Stimulated activated CD8-positive, alpha-beta memory T cell treated with anti-CD3 and anti-CD28 coated beads, Interleukin-12 subunit alpha, Interleukin-12 subunit beta, amount 100 ng/mL, for 24 hours (primary cell): ENCODE measurements at regions not wholly inside any gene's neighbourhood (a gene's known extent, or its start where the extent isn't known, plus 50 kb on each side); places are given as distances from the start of the nearest gene placed in this dataset.

Experiments
- DNase-seq: peaks from one replicate; pipeline ENCODE4 v3.0.0-alpha.2; 2020; ENCODE audit errors: extremely low read depth

DNA sequence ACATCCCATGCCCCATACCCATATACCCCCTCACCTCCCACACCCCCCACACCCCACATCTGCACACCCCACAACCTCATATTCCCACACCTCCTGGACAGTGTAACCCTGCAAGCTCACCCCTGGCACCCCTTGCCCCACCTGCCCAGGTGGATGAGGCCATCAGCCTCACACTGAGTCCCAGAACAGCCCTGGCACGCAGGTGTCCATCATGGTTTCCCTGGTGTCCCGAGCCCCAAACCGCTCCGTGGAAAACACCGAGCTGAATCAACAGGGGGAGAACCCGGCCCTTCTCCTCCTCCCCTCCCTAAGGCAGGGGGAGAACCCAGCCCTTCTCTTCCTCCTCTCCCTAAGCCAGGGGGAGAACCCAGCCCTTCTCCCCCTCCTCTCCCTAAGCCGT lies 415.6 kb upstream of the SALL3 start:
- DNase-seq, result no peak

DNA sequence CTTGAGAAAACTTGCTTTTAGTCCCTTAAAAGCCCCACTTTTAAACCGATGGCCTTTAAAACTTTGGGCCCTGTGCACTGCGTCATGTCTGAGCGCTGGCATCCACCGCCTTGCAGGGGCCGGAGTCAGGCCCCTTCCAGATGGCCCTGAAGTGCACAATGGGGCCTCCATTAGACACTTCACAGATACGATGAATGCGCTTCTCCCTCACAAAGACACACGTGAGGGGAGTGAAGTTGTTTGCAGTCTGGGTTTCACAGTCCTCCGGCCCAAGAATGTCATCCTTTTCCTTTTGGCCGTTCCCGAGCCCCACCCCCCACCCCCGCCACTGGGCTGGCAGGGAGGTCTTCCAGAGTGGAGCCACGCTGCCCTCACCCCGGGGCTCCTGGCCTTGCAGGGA lies 415.1 kb upstream of the SALL3 start:
- no peak for DNase-seq

DNA sequence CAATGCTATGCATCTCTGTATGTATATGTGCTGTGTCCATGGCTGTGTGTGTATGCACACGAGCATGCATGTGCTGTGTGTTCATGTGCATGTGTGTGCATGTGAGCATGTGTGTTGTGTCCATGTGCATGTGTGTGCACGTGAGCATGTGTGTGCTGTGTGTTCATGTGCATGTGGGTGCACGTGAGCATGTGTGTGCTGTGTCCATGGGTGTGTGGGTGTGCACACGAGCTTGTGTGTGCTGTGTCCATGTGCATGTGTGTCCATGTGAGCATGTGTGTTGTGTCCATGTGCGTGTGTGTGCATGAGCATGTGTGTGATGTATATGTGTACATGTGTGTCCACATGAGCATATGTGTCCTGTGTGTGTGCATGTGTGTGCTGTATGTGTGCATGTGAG lies 414.4 kb upstream of the SALL3 start:
- DNase-seq, result no peak

DNA sequence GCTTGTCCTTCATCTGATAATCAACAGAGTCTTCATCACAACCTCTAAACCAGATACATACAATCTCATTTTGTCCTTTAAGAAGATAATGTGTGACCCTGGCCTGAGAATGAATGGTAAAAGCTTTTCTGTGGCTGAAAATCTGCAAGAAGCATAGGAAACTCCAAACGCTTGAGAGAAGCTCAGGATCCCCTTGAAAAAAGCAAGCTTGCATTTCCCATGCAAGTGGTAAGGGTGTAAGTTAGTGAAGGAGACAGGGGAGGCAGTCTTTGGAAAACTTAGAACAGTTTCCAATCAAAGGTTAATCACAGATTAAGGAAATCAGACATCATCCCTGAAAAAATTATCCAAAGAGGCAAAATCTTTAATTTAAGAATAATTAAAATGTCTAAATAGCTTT lies 413.6 kb upstream of the SALL3 start:
- no peak for DNase-seq

DNA sequence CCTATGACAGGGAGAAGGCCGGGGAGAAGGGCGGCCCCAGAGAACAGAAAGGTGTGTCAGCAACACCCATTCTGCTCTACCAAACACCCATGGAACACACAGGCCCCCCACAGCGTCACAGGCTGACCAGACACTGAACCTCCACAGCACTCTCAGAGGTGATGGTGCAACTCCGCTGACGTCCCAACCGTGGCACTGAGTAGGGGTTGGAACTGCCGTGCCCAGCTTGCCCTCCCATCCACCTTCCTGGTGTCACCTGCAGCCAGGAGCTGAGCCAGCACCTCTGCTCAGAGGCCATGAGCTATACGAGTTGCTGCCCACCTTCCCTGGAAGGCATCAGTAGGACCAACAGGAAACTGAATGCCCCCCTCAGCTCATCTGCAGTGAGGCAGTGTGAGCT lies 412.9 kb upstream of the SALL3 start:
- DNase-seq, result no peak

DNA sequence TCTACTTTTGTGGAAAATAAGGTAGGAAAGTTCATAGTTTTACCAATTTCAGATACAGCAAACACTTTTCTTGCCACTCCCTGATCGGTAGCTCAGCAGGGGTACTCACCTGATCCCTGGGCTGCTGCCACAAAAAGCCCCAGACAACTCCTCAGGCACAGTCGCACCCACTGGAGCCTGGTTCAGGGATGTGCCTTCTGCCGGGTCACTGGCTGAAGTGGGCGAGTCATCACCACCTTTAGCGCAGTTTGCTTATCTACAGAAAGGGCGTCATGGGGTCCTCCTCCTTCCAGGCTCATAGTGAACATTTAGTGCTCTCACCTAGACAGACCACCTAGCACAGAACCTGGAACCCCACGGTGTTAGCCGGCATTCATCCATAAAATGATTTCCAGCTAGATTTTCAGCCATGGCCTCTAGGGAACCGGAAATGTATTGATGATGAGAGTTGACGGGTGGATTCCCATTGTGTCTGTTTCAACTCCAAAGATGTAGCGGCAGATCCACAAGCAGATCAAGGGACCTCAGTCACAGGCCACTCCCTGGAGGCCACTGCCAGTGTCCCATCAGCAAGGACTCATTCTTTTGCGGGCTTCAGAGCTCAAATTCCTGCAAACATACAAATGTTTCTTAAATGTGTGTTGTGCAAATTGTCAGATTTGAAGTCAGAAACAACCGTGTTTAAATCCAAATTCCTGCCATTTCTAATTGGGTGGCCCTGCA lies 408.4 kb upstream of the SALL3 start:
- DNase-seq, result no peak

DNA sequence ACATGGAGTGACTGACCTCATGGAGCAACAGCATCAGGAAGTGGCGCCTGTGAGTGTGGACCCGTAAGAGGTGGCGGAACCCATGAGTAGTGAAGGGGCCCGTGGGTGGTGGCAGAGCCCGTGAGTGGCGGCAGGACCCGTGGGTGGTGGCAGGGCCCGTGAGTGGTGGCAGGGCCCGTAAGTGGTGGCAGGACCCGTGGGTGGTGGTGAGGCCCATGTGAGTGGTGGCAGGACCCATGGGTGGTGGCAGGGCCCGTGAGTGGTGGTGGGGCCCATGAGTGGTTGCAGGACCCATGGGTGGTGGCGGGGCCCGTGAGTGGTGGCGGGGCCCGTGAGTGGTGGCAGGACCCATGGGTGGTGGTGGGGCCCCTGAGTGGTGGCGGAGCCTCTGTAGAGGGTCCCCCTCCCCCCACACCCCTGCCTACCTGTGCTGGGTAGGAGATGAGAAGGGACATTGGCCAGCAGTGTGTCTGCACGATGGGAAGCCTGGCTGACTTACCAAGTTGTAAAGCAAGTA lies 407.7 kb upstream of the SALL3 start:
- DNase-seq, result no peak

DNA sequence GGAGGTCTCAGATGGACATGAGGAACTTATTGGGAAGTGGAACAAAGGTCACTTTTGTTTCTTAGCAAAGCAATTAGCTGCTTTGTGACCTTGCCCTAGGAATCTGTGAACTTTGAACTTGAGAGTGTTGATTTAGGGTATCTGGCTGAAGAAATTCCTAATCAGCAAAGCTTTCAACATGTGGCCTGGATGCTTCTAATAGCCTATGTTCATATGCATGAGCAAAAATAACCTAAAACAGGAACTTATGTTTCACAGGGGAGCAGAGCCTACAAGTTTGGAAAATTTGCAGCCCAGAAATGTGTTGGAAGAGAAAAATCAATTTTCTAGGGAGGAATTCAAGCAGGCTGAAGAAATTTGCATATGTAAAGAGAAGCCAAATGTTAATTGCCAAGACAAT lies 405.8 kb upstream of the SALL3 start:
- no peak for DNase-seq

DNA sequence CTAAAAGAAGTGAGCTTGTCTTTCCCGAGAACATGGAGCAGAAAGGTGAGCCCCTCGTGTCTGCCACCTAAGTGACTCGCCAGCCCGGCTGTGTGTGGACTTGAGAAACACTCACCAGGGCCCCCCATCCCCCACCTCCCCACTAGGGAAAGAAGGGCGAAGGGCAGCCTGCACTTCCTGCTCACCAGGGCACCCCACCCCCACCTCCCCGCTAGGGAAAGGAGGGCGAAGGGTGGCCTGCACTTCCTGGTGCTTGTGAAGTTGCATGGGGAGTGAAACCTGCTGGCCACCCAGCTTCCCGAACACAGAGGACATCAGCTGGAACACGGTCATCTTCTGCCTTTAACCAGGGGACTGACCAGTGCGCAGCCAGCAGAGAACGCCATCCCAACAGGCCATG lies 402.7 kb upstream of the SALL3 start:
- DNase-seq, result no peak

DNA sequence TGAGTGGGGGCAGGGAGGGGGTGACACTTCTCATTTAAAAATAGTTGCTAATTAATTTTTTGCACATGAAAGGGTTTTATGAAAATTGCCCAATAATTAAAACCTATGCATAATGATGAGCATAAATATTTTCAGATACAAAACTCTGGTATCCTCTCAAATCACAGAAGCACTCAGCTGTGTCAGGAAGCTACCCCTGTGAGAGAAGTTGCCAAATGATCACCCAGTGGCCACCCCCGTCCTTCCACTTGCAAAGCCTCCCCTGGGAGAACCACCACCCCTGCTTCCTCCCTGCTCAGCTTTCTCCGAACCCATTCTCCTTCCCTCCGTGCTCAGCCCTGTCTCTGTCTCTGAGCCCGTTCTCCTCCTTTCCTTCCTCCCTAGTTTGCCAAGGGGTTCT lies 400.2 kb upstream of the SALL3 start:
- no peak for DNase-seq

DNA sequence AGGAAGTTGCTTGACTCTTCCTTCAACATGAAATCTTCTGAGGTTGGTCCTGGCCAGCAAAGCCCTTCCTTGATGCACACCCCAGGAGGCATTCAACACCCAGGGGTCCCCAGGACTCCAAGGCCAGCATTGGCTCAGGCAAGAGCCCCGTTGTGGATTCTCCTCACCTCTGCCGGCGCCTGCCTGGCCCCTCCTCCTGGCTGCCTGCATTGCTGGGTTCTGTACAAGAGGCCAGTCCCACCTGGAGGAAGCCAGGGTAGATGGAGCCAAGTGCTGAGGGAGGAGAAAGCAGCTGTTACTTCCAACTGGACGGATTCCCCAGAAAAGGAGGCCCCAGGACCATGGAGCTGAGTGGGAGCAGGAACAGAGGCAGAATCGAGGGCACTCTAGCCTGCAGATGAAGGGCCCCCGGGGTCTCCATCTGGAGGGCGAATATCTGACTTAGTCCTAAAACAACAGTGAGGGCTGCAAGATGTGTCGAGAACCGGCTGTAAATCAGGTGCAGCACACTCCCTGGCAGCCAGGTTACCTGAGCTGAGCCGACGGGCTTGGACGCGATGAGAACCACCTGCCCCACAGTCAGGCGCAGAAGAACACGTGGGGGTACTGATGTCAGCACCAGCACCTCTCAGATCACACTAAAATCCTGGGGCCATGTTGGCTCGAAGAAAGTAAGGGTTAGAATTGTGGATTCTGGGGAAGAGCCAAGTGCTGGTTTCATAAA lies 399.6 kb upstream of the SALL3 start:
- DNase-seq, result no peak

DNA sequence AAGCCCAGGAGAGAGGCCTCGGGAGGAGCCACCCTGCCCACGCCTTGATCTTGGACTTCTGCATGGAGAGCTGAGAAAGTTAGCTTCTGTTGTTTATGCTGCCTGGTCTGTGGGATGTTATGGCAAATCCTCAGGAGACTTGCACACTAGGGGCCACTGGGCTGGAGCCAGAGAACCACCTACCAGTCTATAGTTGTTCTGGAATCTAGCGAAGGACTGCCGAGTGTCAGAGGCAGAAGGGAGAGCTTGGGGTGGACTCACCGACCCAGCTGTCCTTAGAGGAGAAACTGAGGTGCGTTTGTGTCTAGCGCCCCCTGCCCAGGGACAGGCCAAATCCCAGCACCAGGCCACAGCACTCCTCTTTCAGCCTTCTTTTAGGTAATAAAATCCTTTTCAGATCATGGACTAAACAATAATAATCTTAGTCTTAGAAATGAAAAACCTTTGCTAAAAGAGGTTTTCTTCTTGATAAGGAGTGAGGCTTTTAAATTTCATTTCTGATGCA lies 398.7 kb upstream of the SALL3 start:
- no peak for DNase-seq

DNA sequence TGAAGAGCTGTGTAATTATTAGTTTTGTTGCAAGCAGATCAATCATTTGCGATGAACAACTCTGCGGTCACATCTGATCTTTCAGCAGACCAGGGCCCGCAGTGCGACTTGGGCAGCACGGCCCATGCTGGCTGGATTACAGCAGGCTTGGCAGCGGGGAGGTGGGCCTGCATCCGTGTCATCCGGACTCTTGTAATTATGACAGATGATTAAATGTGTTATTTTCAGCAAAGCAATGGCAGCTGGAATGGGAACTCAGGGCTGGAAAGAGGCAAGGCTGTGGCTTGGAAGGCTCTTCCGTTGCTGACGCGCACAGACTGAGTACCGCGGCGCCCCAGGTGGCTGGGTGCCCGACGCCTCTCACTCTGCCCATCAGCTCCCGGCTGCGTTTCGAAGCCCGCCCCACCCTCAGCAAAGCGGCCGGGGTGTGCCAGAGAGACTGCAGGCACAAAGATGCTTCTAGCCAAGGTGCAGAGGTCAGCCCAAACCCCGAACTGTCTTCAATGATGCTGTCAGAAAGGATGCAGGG lies 397.4 kb upstream of the SALL3 start:
- DNase-seq, result no peak

DNA sequence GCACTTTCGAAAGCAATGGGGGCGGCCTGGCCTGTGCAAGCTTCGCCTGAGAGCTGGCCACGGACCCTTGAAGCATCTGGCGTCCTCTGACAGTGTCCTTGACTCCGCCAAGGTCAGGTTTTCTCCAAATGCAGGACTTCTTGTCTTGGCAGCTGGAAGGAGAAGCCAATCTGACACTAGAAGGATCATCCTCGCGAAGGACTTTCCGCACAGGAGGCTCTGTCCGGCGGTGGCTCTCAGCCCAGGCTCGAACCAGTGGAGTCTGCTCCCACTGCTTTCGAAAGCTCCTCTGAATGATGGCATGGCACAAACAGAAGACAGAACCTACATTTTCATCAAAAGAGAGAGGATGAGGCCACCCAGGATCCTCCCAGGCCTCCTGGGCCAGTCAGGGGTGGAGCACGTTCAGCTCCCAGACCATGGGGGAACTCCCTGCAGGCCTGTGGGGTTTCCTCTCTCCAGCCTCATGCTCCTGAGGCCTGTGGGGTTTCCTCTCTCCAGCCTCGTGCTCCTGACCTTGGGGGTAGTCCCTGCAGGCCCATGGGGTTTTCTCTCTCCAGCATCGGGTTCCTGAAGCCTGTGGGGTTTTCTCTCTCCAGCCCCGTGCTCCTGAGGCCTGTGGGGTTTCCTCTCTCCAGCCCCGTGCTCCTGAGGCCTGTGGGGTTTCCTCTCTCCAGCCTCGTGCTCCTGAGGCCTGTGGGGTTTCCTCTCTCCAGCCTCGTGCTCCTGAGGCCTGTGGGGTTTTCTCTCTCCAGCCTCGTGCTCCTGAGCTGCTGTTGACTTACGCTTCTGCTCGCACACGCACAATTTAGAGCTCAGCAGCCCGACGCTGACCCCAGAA lies 396.5 kb upstream of the SALL3 start:
- DNase-seq, result no peak

DNA sequence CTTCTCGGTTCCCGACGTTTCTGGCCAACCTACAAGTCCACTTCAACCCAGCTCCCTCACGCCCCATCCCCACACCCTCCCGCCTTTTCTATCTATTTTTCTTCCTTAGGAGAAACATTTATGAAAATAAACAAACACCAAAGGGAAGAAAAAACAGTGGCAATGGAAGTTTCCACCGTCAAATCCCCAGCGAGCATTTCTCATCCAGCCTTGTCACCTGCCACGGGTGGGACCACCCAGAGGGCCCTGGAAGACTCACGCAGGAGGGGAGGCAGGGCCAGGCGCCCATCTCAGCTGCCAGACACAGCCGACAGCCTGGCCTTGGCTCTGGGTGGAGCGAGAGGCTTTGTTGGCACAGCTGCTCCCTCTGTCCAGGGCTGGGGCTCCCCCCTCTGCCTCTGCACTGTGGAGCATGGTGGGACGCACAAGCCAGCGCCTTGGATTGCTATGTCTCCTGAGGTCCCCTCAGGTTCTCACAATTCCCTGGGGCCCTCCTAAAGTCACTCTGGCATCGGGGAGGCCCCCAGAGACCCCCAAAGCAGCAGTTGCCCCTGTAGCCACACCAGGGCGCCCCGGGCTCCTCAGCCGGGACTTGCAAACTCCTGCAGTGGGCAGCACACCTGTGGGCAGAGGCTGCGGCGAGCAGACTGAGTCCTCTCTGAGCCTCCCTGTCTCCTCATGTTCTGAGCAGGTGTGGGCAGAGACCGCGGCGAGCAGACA lies 395.7 kb upstream of the SALL3 start:
- DNase-seq, result no peak

DNA sequence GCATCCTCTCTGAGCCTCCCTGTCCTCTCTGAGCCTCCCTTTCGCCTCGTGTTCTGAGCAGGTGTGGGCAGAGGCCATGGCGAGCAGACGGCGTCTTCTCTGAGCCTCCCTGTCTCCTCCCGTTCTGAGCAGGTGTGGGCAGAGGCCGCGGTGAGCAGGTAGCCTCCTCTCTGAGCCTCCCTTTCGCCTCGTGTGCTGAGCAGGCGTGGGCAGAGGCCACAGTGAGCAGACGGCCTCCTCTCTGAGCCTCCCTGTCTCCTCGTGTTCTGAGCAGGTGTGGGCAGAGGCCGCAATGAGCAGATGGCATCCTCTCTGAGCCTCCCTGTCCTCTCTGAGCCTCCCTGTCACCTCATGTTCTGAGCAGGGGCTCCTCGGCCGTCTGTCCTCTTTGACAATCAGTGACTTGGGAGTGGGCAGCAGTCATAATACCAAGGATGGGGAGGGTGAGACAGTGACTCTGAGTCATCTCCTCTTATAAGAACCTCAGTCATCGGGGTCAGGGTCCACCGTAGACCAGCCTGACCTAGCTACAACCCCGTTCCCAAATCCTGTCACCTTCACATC lies 395.1 kb upstream of the SALL3 start:
- no peak for DNase-seq

DNA sequence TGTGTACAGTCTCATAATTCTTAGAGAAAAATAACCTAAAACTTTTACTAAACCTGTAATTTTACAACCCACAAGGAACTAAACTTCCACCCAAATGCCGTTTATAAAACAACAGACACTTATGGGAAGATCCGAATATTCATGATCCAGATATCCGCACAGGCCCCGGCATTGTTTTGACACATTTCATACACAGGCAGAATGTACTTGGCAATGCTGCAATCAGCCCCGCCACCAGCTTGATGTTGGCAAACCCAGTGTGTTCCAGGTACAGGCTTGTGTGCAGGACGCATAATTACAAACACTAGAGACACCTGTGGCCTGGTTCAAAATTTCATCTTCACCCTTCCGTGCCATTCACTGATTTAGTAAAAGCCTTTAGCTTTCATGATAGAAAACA lies 393.0 kb upstream of the SALL3 start:
- no peak for DNase-seq

DNA sequence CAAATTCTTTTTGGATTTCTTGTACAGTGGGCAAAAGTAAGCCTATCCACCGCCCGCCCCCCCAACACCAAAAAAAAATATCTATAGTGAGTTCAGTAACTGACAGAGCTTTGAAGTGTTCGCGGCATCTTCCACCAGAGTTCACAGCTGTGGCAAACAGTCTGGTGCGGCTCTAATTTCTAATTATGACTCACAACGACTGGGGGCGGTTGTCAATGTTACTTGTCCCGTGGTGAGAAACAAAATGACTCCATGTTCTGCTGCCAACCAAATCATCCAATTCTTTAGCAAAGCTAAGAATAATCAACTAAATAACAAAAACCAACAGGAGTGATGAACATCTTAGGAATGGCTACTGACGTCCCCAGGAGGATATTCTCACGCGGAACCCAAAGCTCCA lies 392.5 kb upstream of the SALL3 start:
- DNase-seq, result no peak

DNA sequence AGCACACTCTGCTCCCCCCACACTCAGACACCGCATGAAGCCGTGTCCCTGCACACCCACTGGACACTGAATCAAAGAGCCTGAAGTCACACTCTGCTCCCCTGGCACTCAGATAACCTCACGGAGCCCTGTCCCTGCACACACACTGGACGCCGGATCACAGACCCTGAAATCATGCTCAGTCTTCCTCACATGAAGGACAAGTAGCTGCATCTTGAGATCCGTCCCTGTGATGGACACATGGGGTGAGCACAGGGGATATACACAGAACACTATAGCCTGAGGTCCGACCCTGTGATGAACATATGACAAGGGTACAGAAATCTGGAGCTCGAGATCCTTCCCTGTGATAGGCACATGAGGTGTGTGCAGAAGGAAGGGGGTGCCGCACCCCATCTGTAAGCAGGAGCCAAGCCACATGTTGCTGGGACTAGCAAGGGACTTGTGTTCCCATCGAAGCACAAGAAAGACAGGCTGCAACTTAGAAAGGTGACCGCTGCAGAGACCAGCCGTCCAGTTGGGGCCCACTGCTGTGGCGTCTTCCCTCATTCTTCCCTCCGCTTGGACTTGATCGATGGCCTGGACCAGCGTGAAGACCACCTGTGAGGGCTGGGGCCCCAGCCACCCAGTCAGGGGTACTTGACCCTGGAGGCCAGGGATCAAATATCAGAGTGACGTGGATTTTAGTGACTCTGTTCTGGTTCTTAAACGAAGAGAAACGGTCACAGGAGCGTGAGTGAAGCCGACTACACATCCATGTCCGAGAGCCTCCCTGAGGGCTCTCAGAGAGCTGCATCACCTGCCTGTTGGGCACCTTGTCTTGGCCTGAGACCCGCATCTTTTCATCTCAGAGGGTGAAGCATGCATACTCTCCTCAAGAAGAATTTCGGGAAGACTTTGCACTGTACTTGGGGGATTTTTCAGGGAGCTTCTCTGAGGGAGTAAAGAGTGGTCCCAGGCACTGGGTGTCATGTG lies 391.7 kb upstream of the SALL3 start:
- DNase-seq, result no peak

DNA sequence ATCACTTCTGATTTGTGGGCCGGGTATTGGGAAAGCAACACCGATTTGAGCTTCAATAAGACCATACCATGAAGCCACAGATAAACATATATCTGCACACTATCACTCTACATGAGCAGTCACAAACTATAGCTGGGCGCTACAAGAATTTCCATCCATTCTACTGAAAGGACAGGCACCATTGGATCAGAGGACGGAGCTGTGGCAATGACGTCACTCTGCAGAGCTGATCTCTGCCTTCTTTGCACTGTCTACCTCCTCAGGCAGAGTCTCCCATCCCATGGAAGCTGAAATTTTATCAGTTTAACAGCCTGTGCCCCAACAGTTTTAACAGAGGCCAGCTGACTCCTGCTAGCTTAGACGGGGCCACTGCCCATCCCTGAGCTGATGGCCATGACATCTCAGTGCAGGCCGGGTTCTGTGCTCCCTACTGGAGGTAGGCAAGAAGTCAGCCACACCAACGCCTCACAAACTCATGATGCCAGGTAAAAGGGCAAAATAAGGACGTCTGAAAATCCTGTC lies 389.6 kb upstream of the SALL3 start:
- DNase-seq, result no peak
